Breast epithelium (tissue), 3 donors: ENCODE measurements at regions not wholly inside any gene's neighbourhood (a gene's known extent, or its start where the extent isn't known, plus 50 kb on each side); places are given as distances from the start of the nearest gene placed in this dataset.

Source experiments
- CTCF ChIP-seq, 3 donors: fragments of 450-650 bp; IDR thresholded peaks; one replicate each; pipeline ENCODE4 v1.5.1; 2016 to 2017; ENCODE audit warnings: antibody characterized with exemption in 3 of 3, mild to moderate bottlenecking in 3 of 3, moderate library complexity in 3 of 3
- POLR2A ChIP-seq: fragments of 450-650 bp; IDR thresholded peaks from one replicate; pipeline ENCODE4 v1.6.1; 2016; ENCODE audit warnings: antibody characterized with exemption, mild to moderate bottlenecking, moderate library complexity
- POLR2AphosphoS5 ChIP-seq, 3 donors: sonication (generic); formaldehyde crosslinking; IDR thresholded peaks; one replicate each; pipeline ENCODE4 v1.6.1; 2017; ENCODE audit warnings: antibody characterized with exemption in 3 of 3

- TF ChIP-seq CTCF (IDR thresholded peaks at IDR 0.05) (no peak), POLR2A (no peak), POLR2AphosphoS5 (IDR thresholded peaks at IDR 0.05) (no peak)
These were observed 142.7 kb upstream of the FBXL17 start for GRCh38 chr5:108524564-108524963.
